Neural progenitor cell (in vitro differentiated cells): ENCODE measurements at regions not wholly inside any gene's neighbourhood (a gene's known extent, or its start where the extent isn't known, plus 50 kb on each side); places are given as distances from the start of the nearest gene placed in this dataset.

Source experiments
- EZH2 ChIP-seq: fragments of 200-600 bp; sonication (generic); IDR thresholded peaks from 2 replicates; pipeline ENCODE4 v1.6.1; 2017; ENCODE audit warnings: antibody characterized with exemption, mild to moderate bottlenecking, moderate library complexity
- TF ChIP-seq, protein P1 (sequence below): fragments of 200-600 bp; sonication (generic); IDR thresholded peaks from 2 replicates; pipeline ENCODE4 v1.5.1; 2017; ENCODE audit warnings: antibody characterized with exemption, mild to moderate bottlenecking

DNA sequence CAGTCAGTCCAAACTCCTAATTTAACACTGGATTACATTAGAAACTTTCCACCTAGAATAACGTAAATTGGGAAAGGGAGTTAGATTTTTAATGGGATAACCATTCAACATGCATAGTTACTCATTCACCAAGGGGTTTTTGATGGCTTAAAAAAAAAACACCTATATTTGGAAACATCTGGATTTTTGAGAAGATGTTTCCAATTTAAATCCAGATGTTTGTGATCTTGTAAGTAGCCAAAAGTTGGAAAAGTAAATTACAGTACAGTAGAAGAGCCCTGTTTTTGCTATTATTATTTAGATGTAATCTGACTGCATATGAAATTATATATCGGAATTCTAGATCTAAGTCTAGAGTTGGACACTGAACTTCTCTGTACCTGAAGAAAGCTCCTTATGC, 478.2 kb downstream of the CD83 start:
- TF ChIP-seq, protein P1, sequence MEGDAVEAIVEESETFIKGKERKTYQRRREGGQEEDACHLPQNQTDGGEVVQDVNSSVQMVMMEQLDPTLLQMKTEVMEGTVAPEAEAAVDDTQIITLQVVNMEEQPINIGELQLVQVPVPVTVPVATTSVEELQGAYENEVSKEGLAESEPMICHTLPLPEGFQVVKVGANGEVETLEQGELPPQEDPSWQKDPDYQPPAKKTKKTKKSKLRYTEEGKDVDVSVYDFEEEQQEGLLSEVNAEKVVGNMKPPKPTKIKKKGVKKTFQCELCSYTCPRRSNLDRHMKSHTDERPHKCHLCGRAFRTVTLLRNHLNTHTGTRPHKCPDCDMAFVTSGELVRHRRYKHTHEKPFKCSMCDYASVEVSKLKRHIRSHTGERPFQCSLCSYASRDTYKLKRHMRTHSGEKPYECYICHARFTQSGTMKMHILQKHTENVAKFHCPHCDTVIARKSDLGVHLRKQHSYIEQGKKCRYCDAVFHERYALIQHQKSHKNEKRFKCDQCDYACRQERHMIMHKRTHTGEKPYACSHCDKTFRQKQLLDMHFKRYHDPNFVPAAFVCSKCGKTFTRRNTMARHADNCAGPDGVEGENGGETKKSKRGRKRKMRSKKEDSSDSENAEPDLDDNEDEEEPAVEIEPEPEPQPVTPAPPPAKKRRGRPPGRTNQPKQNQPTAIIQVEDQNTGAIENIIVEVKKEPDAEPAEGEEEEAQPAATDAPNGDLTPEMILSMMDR = no peak
- no peak for TF ChIP-seq EZH2
